GM12878 (cell line): ENCODE measurements at regions not wholly inside any gene's neighbourhood (a gene's known extent, or its start where the extent isn't known, plus 50 kb on each side); places are given as distances from the start of the nearest gene placed in this dataset.

Experiments
- ATAC-seq: fragments of 200-7000 bp; cut with Tn5 transposase; 3 replicates; pipeline ENCODE4 v1.9.1; 2020; ENCODE audit warnings: mild to moderate bottlenecking, moderate library complexity
- BruUV-seq: library from RNA; stranded (reverse); fragments of 400-500 nt; replicated peaks from 2 replicates; lab custom pipeline; 2021; lab: Mats Ljungman, UMichigan
- CTCF ChIA-PET: fragments of 300-600 bp; sonication (Branson Sonifier 250); formaldehyde crosslinking; extraction: SDS; loops from one replicate; lab custom pipeline; 2021; ENCODE audit warnings: inconsistent platforms; lab: Yijun Ruan, JAX
- POLR2A ChIA-PET: fragments of 350-600 bp; formaldehyde crosslinking; extraction: SDS; loops from one replicate; lab custom pipeline; 2021; ENCODE audit warnings: inconsistent platforms; lab: Charles Lee
- RAD21 ChIA-PET: fragments of 300-600 bp; sonication (Branson Sonifier 250); formaldehyde crosslinking; loops from one replicate; lab custom pipeline; 2023; ENCODE audit warnings: antibody characterized with exemption; ENCODE audit not compliant: unreplicated experiment; lab: Charles Lee
- SMC1A ChIA-PET: fragments of 300-600 bp; sonication (Branson Sonifier 250); formaldehyde crosslinking; loops from one replicate; lab custom pipeline; 2023; ENCODE audit not compliant: unreplicated experiment, uncharacterized antibody; lab: Charles Lee
- DNase-seq: peaks from one replicate; pipeline ENCODE4 v3.0.0-alpha.2; 2011; ENCODE audit warnings: low read depth, low spot score
- FAIRE-seq: peaks from 3 replicates; lab custom pipeline; 2011; peaks lifted over from hg19 to GRCh38; lab: Jason Lieb, UNC
- H2AFZ ChIP-seq: 2 replicates; pipeline ENCODE4 v1.6.0; 2011; ENCODE audit warnings: low read depth, low read length, control low read depth; ENCODE audit not compliant: control insufficient read depth
- H3K27ac ChIP-seq: 2 replicates; pipeline ENCODE4 v1.5.1; 2011; ENCODE audit warnings: control low read depth; ENCODE audit not compliant: control insufficient read depth, insufficient read depth
- H3K27me3 ChIP-seq, 2 experiments: replicated peaks in 1 of 2; 2 replicates each; pipeline versions ENCODE4 v1.6.0 to v1.6.1; 2011; ENCODE audit warnings: low read length in 1 of 2; ENCODE audit not compliant: control insufficient read depth in 2 of 2, insufficient read depth in 2 of 2
- H3K36me3 ChIP-seq, 2 experiments: 2 replicates each; pipeline ENCODE4 v1.5.1; 2011; ENCODE audit warnings: low read length in 1 of 2; ENCODE audit not compliant: control insufficient read depth in 2 of 2, insufficient read depth in 2 of 2
- H3K4me1 ChIP-seq: 2 replicates; pipeline ENCODE4 v1.6.1; 2011; ENCODE audit warnings: mild to moderate bottlenecking, low read length, moderate library complexity, mixed read lengths; ENCODE audit not compliant: control insufficient read depth, insufficient read depth
- H3K4me2 ChIP-seq: 2 replicates; pipeline ENCODE4 v1.6.0; 2011; ENCODE audit warnings: control low read depth; ENCODE audit not compliant: control insufficient read depth, insufficient read depth
- H3K4me3 ChIP-seq: fragments of 200-600 bp; sonication (generic); 2 replicates; pipeline ENCODE4 v1.5.1; 2016
- H3K79me2 ChIP-seq: 2 replicates; pipeline ENCODE4 v1.6.0; 2011; ENCODE audit warnings: low read length; ENCODE audit not compliant: control insufficient read depth, insufficient read depth
- H3K9ac ChIP-seq: 2 replicates; pipeline ENCODE4 v1.8.0; 2011; ENCODE audit warnings: low read length, control low read depth, mixed read lengths; ENCODE audit not compliant: control insufficient read depth, insufficient read depth
- H3K9me3 ChIP-seq: replicated peaks from 3 replicates; pipeline ENCODE4 v1.5.1; 2011; ENCODE audit warnings: mild to moderate bottlenecking, low read length; ENCODE audit not compliant: control insufficient read depth, insufficient read depth
- H4K20me1 ChIP-seq: 2 replicates; pipeline ENCODE4 v1.6.0; 2011; ENCODE audit not compliant: control insufficient read depth, insufficient read depth
- E2F8 ChIP-seq: fragments of 450-650 bp; IDR thresholded peaks from 2 replicates; pipeline ENCODE4 v1.6.1; 2018; ENCODE audit warnings: mild to moderate bottlenecking, low read depth, moderate library complexity; ENCODE audit not compliant: partially characterized antibody
- MEF2A ChIP-seq: IDR thresholded peaks from 2 replicates; pipeline ENCODE4 v1.6.1; 2011; ENCODE audit warnings: low read depth, mild to moderate bottlenecking, low read length, moderate library complexity; ENCODE audit not compliant: insufficient read depth
- MYB ChIP-seq: fragments of 150-350 bp; IDR thresholded peaks from 2 replicates; pipeline ENCODE4 v1.6.1; 2014; ENCODE audit warnings: mild to moderate bottlenecking, low read depth, low read length, borderline replicate concordance
- NFYB ChIP-seq: IDR thresholded peaks from 2 replicates; pipeline ENCODE4 v1.6.1; 2011; ENCODE audit warnings: low read depth, mild to moderate bottlenecking, low read length, improper control_type of control experiment, moderate library complexity; ENCODE audit not compliant: insufficient read depth
- NKRF ChIP-seq: fragments of 450-650 bp; conservative IDR thresholded peaks from 2 replicates; pipeline ENCODE4 v1.6.1; 2017; ENCODE audit warnings: mild to moderate bottlenecking, moderate library complexity
- PBX3 ChIP-seq: IDR thresholded peaks from 2 replicates; pipeline ENCODE4 v1.6.1; 2011; ENCODE audit warnings: mild to moderate bottlenecking, low read depth, low read length, moderate library complexity; ENCODE audit not compliant: insufficient replicate concordance
- SREBF2 ChIP-seq: IDR thresholded peaks from 2 replicates; pipeline ENCODE4 v1.6.1; 2012; ENCODE audit warnings: mild to moderate bottlenecking, low read length
- SUPT20H ChIP-seq: IDR thresholded peaks from 2 replicates; pipeline ENCODE4 v1.6.1; 2011; ENCODE audit warnings: low read depth, mild to moderate bottlenecking, low read length, moderate library complexity, borderline replicate concordance; ENCODE audit not compliant: control insufficient read depth
- ZBTB33 ChIP-seq: fragments of 450-650 bp; IDR thresholded peaks from 2 replicates; pipeline ENCODE4 v1.6.1; 2017; ENCODE audit warnings: mild to moderate bottlenecking
- ZBTB4 ChIP-seq: fragments of 450-650 bp; formaldehyde crosslinking; IDR thresholded peaks from 2 replicates; pipeline ENCODE4 v1.4.0; 2022; ENCODE audit warnings: mild to moderate bottlenecking, moderate library complexity
- WGBS: methylation state at CpG from one replicate; pipeline ENCODE4 v1.1.6; 2016; ENCODE audit warnings: low lambda C conversion rate; ENCODE audit not compliant: insufficient replicate concordance, insufficient coverage; ENCODE audit errors: missing lambda C conversion rate; 5-methylcytosine and 5-hydroxymethylcytosine counted together
- in situ Hi-C: fragments of 300-500 bp; cut with MboI; formaldehyde crosslinking; loops from 9 replicates; pipeline ENCODE4 v1.14.3; 2018; ENCODE audit warnings: mixed read lengths
- intact Hi-C: fragments of 100-400 bp; cut with micrococcal nuclease; formaldehyde crosslinking; loops from one replicate; pipeline ENCODE4 v1.14.2; 2022; ENCODE audit not compliant: unreplicated experiment

GRCh38 chr15:95758851-95759250 is 571.6 kb upstream of the NR2F2 start (continued):
- TF ChIP-seq ZBTB4 (CRISPR knock-in tag), result no peak

GRCh38 chr15:95760508-95760907 is 570.0 kb upstream of the NR2F2 start:
- Histone ChIP-seq H3K79me2 (no peaks in the 10 kb centered on the region), H3K9ac (no peak overlapping the region), H3K27me3 (no peaks in the 10 kb centered on the region), H3K4me1 (no peaks in the 10 kb centered on the region), H3K36me3 (no peaks in the 10 kb centered on the region), H3K4me2 (no peak overlapping the region), H3K4me3 (no peak overlapping the region), H2AFZ (peak overlapping the region; percentile 17; the same call in 1 of the 2 replicates), H3K27ac (no peak overlapping the region), H3K9me3 (no peaks in the 10 kb centered on the region; the same call in 2 of the 3 replicates), H4K20me1 (no peaks in the 10 kb centered on the region)
- BruUV-seq, result no TSS peak
- ChIA-PET CTCF (interaction anchor here (0.6 to 1.2 kb wide), 3 partner anchors 370 to 566 kb away, joined by 3 read pairs; no protein-coding TSS in a partner anchor), RAD21 (no interaction called here), POLR2A (no interaction called here), SMC1A (interaction anchor here (0.8 to 1.7 kb wide), 3 partner anchors 500 to 589 kb away, joined by 3 to 6 read pairs (median 4); no protein-coding TSS in a partner anchor)
- intact Hi-C loops (loop anchor here (5.0 kb wide), 1 partner anchor 587 kb away; no protein-coding TSS in a partner anchor), in situ Hi-C loops (no loop called here)
- FAIRE-seq, result no peak
- peak; percentile 83 for ATAC-seq
- DNase-seq, result no peak
- whole genome bisulfite sequencing, result 66% methylated on average over 5 of the region's 5 CpGs
- no peak for TF ChIP-seq MEF2A
- no peak for TF ChIP-seq NKRF
- no peak for TF ChIP-seq PBX3
- no peak for TF ChIP-seq NFYB
- no peak for TF ChIP-seq SUPT20H
- no peak for TF ChIP-seq ZBTB33
- TF ChIP-seq MYB, result no peak
- TF ChIP-seq E2F8, result no peak
- TF ChIP-seq SREBF2, result no peak
